Tibial artery (tissue), 4 donors: ENCODE measurements at regions not wholly inside any gene's neighbourhood (a gene's known extent, or its start where the extent isn't known, plus 50 kb on each side); places are given as distances from the start of the nearest gene placed in this dataset.

Source experiments
- DNase-seq, 2 donors: peaks; one replicate each; pipeline ENCODE4 v3.0.0-alpha.2; 2019
- H3K27ac ChIP-seq, 2 donors: fragments of 200-600 bp; sonication (generic) in 1 of 2; 1 replicate in 1 of 2; 2 replicates in 1 of 2; pipeline ENCODE4 v1.5.1; 2018 to 2019; ENCODE audit warnings: mild to moderate bottlenecking in 1 of 2
- H3K27me3 ChIP-seq, 2 donors: fragments of 200-600 bp; sonication (generic) in 1 of 2; one replicate each; pipeline versions ENCODE4 v1.5.1 to v1.6.0; 2016 to 2019
- H3K36me3 ChIP-seq, 3 donors: fragments of 200-600 bp; sonication (generic) in 2 of 3; one replicate each; pipeline ENCODE4 v1.5.1; 2016 to 2019; ENCODE audit warnings: mild to moderate bottlenecking in 2 of 3
- H3K4me1 ChIP-seq, 4 donors: fragments of 200-600 bp; sonication (generic) in 2 of 4; 1 replicate in 3 of 4; 2 replicates in 1 of 4; pipeline ENCODE4 v1.5.1; 2016 to 2019
- H3K4me3 ChIP-seq, 2 donors: fragments of 200-600 bp; sonication (generic) in 1 of 2; 1 replicate in 1 of 2; 2 replicates in 1 of 2; pipeline ENCODE4 v1.5.1; 2018 to 2019; ENCODE audit warnings: mild to moderate bottlenecking in 2 of 2
- H3K9me3 ChIP-seq, 3 donors: fragments of 200-600 bp; sonication (generic) in 1 of 3; one replicate each; pipeline ENCODE4 v1.5.1; 2016 to 2019
- CTCF ChIP-seq, 2 experiments: fragments of 200-600 bp in 1 of 2; fragments of 450-650 bp in 1 of 2; IDR thresholded peaks; one replicate each; pipeline ENCODE4 v1.5.1; 2017 to 2019; ENCODE audit warnings: antibody characterized with exemption in 2 of 2, mild to moderate bottlenecking in 1 of 2, moderate library complexity in 1 of 2
- intact Hi-C: fragments of 100-400 bp; cut with DNase I; formaldehyde crosslinking; loops from one replicate; pipeline ENCODE4 v1.15.0; 2023; ENCODE audit warnings: low total_unique reads

- TF ChIP-seq CTCF (IDR thresholded peaks at IDR 0.05), result no peak
- no peaks in the 10 kb centered on the region for H3K36me3 ChIP-seq
- H3K27me3 ChIP-seq, result peaks cover 0 to 3% of the 10 kb centered on the region in 2 donors
- H3K4me3 ChIP-seq, result no peak overlapping the region
- intact Hi-C loops, result no loop called here
- no peak overlapping the region for H3K27ac ChIP-seq
- no peak for DNase-seq
- no peaks in the 10 kb centered on the region for H3K9me3 ChIP-seq
- H3K4me1 ChIP-seq, result no peaks in the 10 kb centered on the region
Observed at GRCh38 chr11:33984682-33985389, 66.7 kb upstream of the CAPRIN1 start.

- intact Hi-C loops, result no loop called here
- Histone ChIP-seq H3K36me3 (no peaks in the 10 kb centered on the region), H3K9me3 (no peaks in the 10 kb centered on the region), H3K4me3 (no peak overlapping the region), H3K4me1 (no peaks in the 10 kb centered on the region), H3K27ac (no peak overlapping the region), H3K27me3 (peaks cover 0 to 3% of the 10 kb centered on the region in 2 donors)
- no peak for DNase-seq
- TF ChIP-seq CTCF (IDR thresholded peaks at IDR 0.05), result no peak
Observed at GRCh38 chr11:33982661-33983060, 68.9 kb upstream of the CAPRIN1 start.

- no peak for DNase-seq
- Histone ChIP-seq H3K4me3 (no peak overlapping the region), H3K27me3 (peaks cover 0 to 3% of the 10 kb centered on the region in 2 donors), H3K9me3 (no peaks in the 10 kb centered on the region), H3K36me3 (no peaks in the 10 kb centered on the region), H3K4me1 (no peaks in the 10 kb centered on the region), H3K27ac (no peak overlapping the region)
- TF ChIP-seq CTCF (IDR thresholded peaks at IDR 0.05), result no peak
- intact Hi-C loops, result no loop called here
Observed at GRCh38 chr11:33980897-33981296, 70.6 kb upstream of the CAPRIN1 start.

GRCh38 chr11:33978376-33978775 lies 73.2 kb upstream of the CAPRIN1 start:
- Histone ChIP-seq H3K4me1 (no peaks in the 10 kb centered on the region), H3K4me3 (no peak overlapping the region), H3K9me3 (no peaks in the 10 kb centered on the region), H3K36me3 (no peaks in the 10 kb centered on the region), H3K27me3 (peaks cover 0 to 3% of the 10 kb centered on the region in 2 donors), H3K27ac (no peak overlapping the region)
- intact Hi-C loops, result loop anchor here (10.0 kb wide), 1 partner anchor 124 kb away; no protein-coding TSS in a partner anchor
- DNase-seq, result no peak
- TF ChIP-seq CTCF (IDR thresholded peaks at IDR 0.05), result no peak

GRCh38 chr11:33977676-33978075 lies 73.9 kb upstream of the CAPRIN1 start:
- Histone ChIP-seq H3K4me3 (no peak overlapping the region), H3K27ac (no peak overlapping the region), H3K9me3 (no peaks in the 10 kb centered on the region), H3K4me1 (no peaks in the 10 kb centered on the region), H3K36me3 (no peaks in the 10 kb centered on the region), H3K27me3 (peaks cover 0 to 3% of the 10 kb centered on the region in 2 donors)
- no peak for TF ChIP-seq CTCF (IDR thresholded peaks at IDR 0.05)
- intact Hi-C loops, result loop anchor here (10.0 kb wide), 1 partner anchor 123 kb away; no protein-coding TSS in a partner anchor
- no peak for DNase-seq
